ENCODE measurements at regions not wholly inside any gene's neighbourhood (a gene's known extent, or its start where the extent isn't known, plus 50 kb on each side); places are given as distances from the start of the nearest gene placed in this dataset.

GRCh38 chr15:96764946-96765345 is 434.4 kb downstream of the NR2F2 start:
- Histone ChIP-seq H3K27me3 (no peaks in the 10 kb centered on the region), H3K36me3 (replicated peaks; ENCODE audit: insufficient read depth, low read depth) (no peaks in the 10 kb centered on the region), H2AFZ (no peak overlapping the region), H4K20me1 (ENCODE audit: insufficient read depth, poor library complexity, severe bottlenecking) (no peaks in the 10 kb centered on the region), H3K4me2 (no peak overlapping the region), H3K27ac (no peak overlapping the region), H3K9me2 (replicated peaks; ENCODE audit: insufficient read depth) (no peaks in the 10 kb centered on the region), H3K79me2 (no peaks in the 10 kb centered on the region), H3K9me3 (ENCODE audit: low read depth) (no peaks in the 10 kb centered on the region), H3K4me1 (ENCODE audit: insufficient read depth) (no peaks in the 10 kb centered on the region), H3K4me3 (no peak overlapping the region)
- WGBS (ENCODE audit: low lambda C conversion rate, missing lambda C conversion rate): 89% methylated on average over 8 of the region's 8 CpGs
- no peak for DNase-seq (ENCODE audit: low spot score)
- TF ChIP-seq EZH2phosphoT487 (IDR thresholded peaks at IDR 0.05; ENCODE audit: low read depth, severe bottlenecking, unreplicated experiment): no peak
- no peak for TF ChIP-seq CTCF (IDR thresholded peaks at IDR 0.05; ENCODE audit: poor library complexity)
- TF ChIP-seq EZH2 (IDR thresholded peaks at IDR 0.05; ENCODE audit: borderline replicate concordance): no peak

GRCh38 chr15:96766366-96766765 is 435.9 kb downstream of the NR2F2 start:
- no peaks in the 10 kb centered on the region for H3K9me2 ChIP-seq (replicated peaks; ENCODE audit: insufficient read depth)
- WGBS (ENCODE audit: low lambda C conversion rate, missing lambda C conversion rate): 95% methylated on average over 4 of the region's 4 CpGs
- H3K36me3 ChIP-seq (replicated peaks; ENCODE audit: insufficient read depth, low read depth): no peaks in the 10 kb centered on the region
- no peaks in the 10 kb centered on the region for H3K79me2 ChIP-seq
- H4K20me1 ChIP-seq (ENCODE audit: insufficient read depth, poor library complexity, severe bottlenecking): no peaks in the 10 kb centered on the region
- H3K27ac ChIP-seq: no peak overlapping the region
- H3K4me1 ChIP-seq (ENCODE audit: insufficient read depth): no peaks in the 10 kb centered on the region
- no peaks in the 10 kb centered on the region for H3K9me3 ChIP-seq (ENCODE audit: low read depth)
- no peak overlapping the region for H2AFZ ChIP-seq
- TF ChIP-seq EZH2 (IDR thresholded peaks at IDR 0.05; ENCODE audit: borderline replicate concordance) (no peak), CTCF (IDR thresholded peaks at IDR 0.05; ENCODE audit: poor library complexity) (no peak), EZH2phosphoT487 (IDR thresholded peaks at IDR 0.05; ENCODE audit: low read depth, severe bottlenecking, unreplicated experiment) (no peak)
- H3K4me3 ChIP-seq: no peak overlapping the region
- H3K4me2 ChIP-seq: no peak overlapping the region
- no peak for DNase-seq (ENCODE audit: low spot score)
- H3K27me3 ChIP-seq: no peaks in the 10 kb centered on the region

GRCh38 chr15:96767703-96768434 is 437.4 kb downstream of the NR2F2 start:
- 69% methylated on average over 10 of the region's 10 CpGs for WGBS (ENCODE audit: low lambda C conversion rate, missing lambda C conversion rate)

More at GRCh38 chr15:96767703-96768434, 437.4 kb downstream of the NR2F2 start:
- DNase-seq (ENCODE audit: low spot score): no peak
- Histone ChIP-seq H4K20me1 (ENCODE audit: insufficient read depth, poor library complexity, severe bottlenecking) (no peaks in the 10 kb centered on the region), H3K9me2 (replicated peaks; ENCODE audit: insufficient read depth) (no peaks in the 10 kb centered on the region), H2AFZ (no peak overlapping the region), H3K36me3 (replicated peaks; ENCODE audit: insufficient read depth, low read depth) (no peaks in the 10 kb centered on the region), H3K4me1 (ENCODE audit: insufficient read depth) (no peaks in the 10 kb centered on the region), H3K4me3 (no peak overlapping the region), H3K27me3 (no peaks in the 10 kb centered on the region), H3K79me2 (no peaks in the 10 kb centered on the region), H3K27ac (no peak overlapping the region), H3K9me3 (ENCODE audit: low read depth) (no peaks in the 10 kb centered on the region), H3K4me2 (no peak overlapping the region)
- TF ChIP-seq EZH2phosphoT487 (IDR thresholded peaks at IDR 0.05; ENCODE audit: low read depth, severe bottlenecking, unreplicated experiment) (no peak), CTCF (IDR thresholded peaks at IDR 0.05; ENCODE audit: poor library complexity) (no peak), EZH2 (IDR thresholded peaks at IDR 0.05; ENCODE audit: borderline replicate concordance) (no peak)
